ENCODE measurements at regions not wholly inside any gene's neighbourhood (a gene's known extent, or its start where the extent isn't known, plus 50 kb on each side); places are given as distances from the start of the nearest gene placed in this dataset.

GRCh38 chr2:234847639-234848038 is 104.2 kb upstream of the SH3BP4 start:
- ATAC-seq (no peak), DNase-seq (ENCODE audit: low spot score) (no peak)
- H3K27ac Mint-ChIP-seq, result no peak overlapping the region
- H3K36me3 Mint-ChIP-seq, result peaks cover 6% of the 10 kb centered on the region
- H3K4me1 Mint-ChIP-seq, result peaks cover 18% of the 10 kb centered on the region
- ChIA-PET CTCF (no interaction called here), POLR2A (no interaction called here)
- no peak for TF ChIP-seq ATF2 (CRISPR knock-in tag; IDR thresholded peaks at IDR 0.05; ENCODE audit: borderline replicate concordance, low read depth)
- no peak for TF ChIP-seq ZNF396 (CRISPR knock-in tag; IDR thresholded peaks at IDR 0.05; ENCODE audit: borderline replicate concordance)
- TF ChIP-seq USF1 (CRISPR knock-in tag; IDR thresholded peaks at IDR 0.05), result no peak
- TF ChIP-seq ETV6 (CRISPR knock-in tag; IDR thresholded peaks at IDR 0.05), result no peak
- TF ChIP-seq CTCF (IDR thresholded peaks at IDR 0.05), result no peak
- TF ChIP-seq E2F4 (CRISPR knock-in tag; IDR thresholded peaks at IDR 0.05; ENCODE audit: borderline replicate concordance, low read depth), result no peak
- TF ChIP-seq ZNF317 (CRISPR knock-in tag; IDR thresholded peaks at IDR 0.05; ENCODE audit: borderline replicate concordance, low read depth), result no peak
- TF ChIP-seq ATF6 (CRISPR knock-in tag; IDR thresholded peaks at IDR 0.05), result no peak
- TF ChIP-seq ZNF425 (CRISPR knock-in tag; conservative IDR thresholded peaks at IDR 0.05), result no peak
- no peak for TF ChIP-seq USF2 (CRISPR knock-in tag; IDR thresholded peaks at IDR 0.05)
- TF ChIP-seq NFE2L1 (CRISPR knock-in tag; IDR thresholded peaks at IDR 0.05), result no peak
- TF ChIP-seq PRDM15 (CRISPR knock-in tag; IDR thresholded peaks at IDR 0.05), result no peak
- TF ChIP-seq ZNF232 (CRISPR knock-in tag; IDR thresholded peaks at IDR 0.05), result no peak
- TF ChIP-seq ZNF512 (CRISPR knock-in tag; IDR thresholded peaks at IDR 0.05; ENCODE audit: borderline replicate concordance), result no peak
- no peak for TF ChIP-seq ARID4B (CRISPR knock-in tag; IDR thresholded peaks at IDR 0.05; ENCODE audit: borderline replicate concordance)
- TF ChIP-seq JAZF1 (CRISPR knock-in tag; IDR thresholded peaks at IDR 0.05), result no peak
- no peak for TF ChIP-seq TEAD1 (CRISPR knock-in tag; IDR thresholded peaks at IDR 0.05)
- H3K9me3 Mint-ChIP-seq, result peaks cover 15% of the 10 kb centered on the region
- no peak overlapping the region for H3K4me3 Mint-ChIP-seq
- H3K27me3 Mint-ChIP-seq (ENCODE audit: low read depth), result no peaks in the 10 kb centered on the region

All from WTC11 (cell line).